ENCODE measurements at regions not wholly inside any gene's neighbourhood (a gene's known extent, or its start where the extent isn't known, plus 50 kb on each side); places are given as distances from the start of the nearest gene placed in this dataset.

GRCh38 chr7:132055336-132056120 lies 499.1 kb upstream of the PODXL start:
- H3K9me3 ChIP-seq (ENCODE audit: low read depth, low read length): no peaks in the 10 kb centered on the region
- no peak overlapping the region for H3K27ac ChIP-seq
- no peak overlapping the region for H3K9ac ChIP-seq (ENCODE audit: insufficient read length)
- no peak for DNase-seq (ENCODE audit: low read depth, low spot score)
- no peak overlapping the region for H3K4me3 ChIP-seq
- H3K36me3 ChIP-seq (ENCODE audit: insufficient read depth, low read length): no peaks in the 10 kb centered on the region
- TF ChIP-seq POLR2AphosphoS5 (IDR thresholded peaks at IDR 0.05; ENCODE audit: borderline replicate concordance, low read depth, low read length) (no peak), EZH2 (IDR thresholded peaks at IDR 0.05) (no peak), FOXP2 (optimal IDR thresholded peaks at IDR 0.05; ENCODE audit: control extremely low read depth, extremely low read length, insufficient read depth) (no peak)

- TF ChIP-seq POLR2AphosphoS5 (IDR thresholded peaks at IDR 0.05; ENCODE audit: borderline replicate concordance, low read depth, low read length): no peak
- no peak for TF ChIP-seq EZH2 (IDR thresholded peaks at IDR 0.05)
- TF ChIP-seq FOXP2 (optimal IDR thresholded peaks at IDR 0.05; ENCODE audit: control extremely low read depth, extremely low read length, insufficient read depth): no peak
- Histone ChIP-seq H3K9me3 (ENCODE audit: low read depth, low read length) (no peaks in the 10 kb centered on the region), H3K9ac (ENCODE audit: insufficient read length) (no peak overlapping the region), H3K36me3 (ENCODE audit: insufficient read depth, low read length) (no peaks in the 10 kb centered on the region), H3K27ac (no peak overlapping the region), H3K4me3 (no peak overlapping the region)
- DNase-seq (ENCODE audit: low read depth, low spot score): no peak
These were observed 497.4 kb upstream of the PODXL start for GRCh38 chr7:132053871-132054270.

- no peak for DNase-seq (ENCODE audit: low read depth, low spot score)
- H3K4me3 ChIP-seq: no peak overlapping the region
- TF ChIP-seq FOXP2 (optimal IDR thresholded peaks at IDR 0.05; ENCODE audit: control extremely low read depth, extremely low read length, insufficient read depth): no peak
- no peak for TF ChIP-seq EZH2 (IDR thresholded peaks at IDR 0.05)
- no peak for TF ChIP-seq POLR2AphosphoS5 (IDR thresholded peaks at IDR 0.05; ENCODE audit: borderline replicate concordance, low read depth, low read length)
- H3K9ac ChIP-seq (ENCODE audit: insufficient read length): no peak overlapping the region
- no peaks in the 10 kb centered on the region for H3K36me3 ChIP-seq (ENCODE audit: insufficient read depth, low read length)
- H3K27ac ChIP-seq: no peak overlapping the region
- no peaks in the 10 kb centered on the region for H3K9me3 ChIP-seq (ENCODE audit: low read depth, low read length)
These were observed 494.9 kb upstream of the PODXL start for GRCh38 chr7:132051311-132051710.

GRCh38 chr7:132049462-132050304 lies 493.3 kb upstream of the PODXL start:
- H3K4me3 ChIP-seq: no peak overlapping the region
- DNase-seq (ENCODE audit: low read depth, low spot score): no peak
- H3K9me3 ChIP-seq (ENCODE audit: low read depth, low read length): no peaks in the 10 kb centered on the region
- no peak overlapping the region for H3K9ac ChIP-seq (ENCODE audit: insufficient read length)
- H3K36me3 ChIP-seq (ENCODE audit: insufficient read depth, low read length): no peaks in the 10 kb centered on the region
- no peak overlapping the region for H3K27ac ChIP-seq
- TF ChIP-seq EZH2 (IDR thresholded peaks at IDR 0.05): no peak
- no peak for TF ChIP-seq FOXP2 (optimal IDR thresholded peaks at IDR 0.05; ENCODE audit: control extremely low read depth, extremely low read length, insufficient read depth)
- TF ChIP-seq POLR2AphosphoS5 (IDR thresholded peaks at IDR 0.05; ENCODE audit: borderline replicate concordance, low read depth, low read length): no peak

- no peak for TF ChIP-seq EZH2 (IDR thresholded peaks at IDR 0.05)
- TF ChIP-seq POLR2AphosphoS5 (IDR thresholded peaks at IDR 0.05; ENCODE audit: borderline replicate concordance, low read depth, low read length): no peak
- no peak for TF ChIP-seq FOXP2 (optimal IDR thresholded peaks at IDR 0.05; ENCODE audit: control extremely low read depth, extremely low read length, insufficient read depth)
- no peak for DNase-seq (ENCODE audit: low read depth, low spot score)
- H3K9me3 ChIP-seq (ENCODE audit: low read depth, low read length): no peaks in the 10 kb centered on the region
- H3K36me3 ChIP-seq (ENCODE audit: insufficient read depth, low read length): no peaks in the 10 kb centered on the region
- H3K27ac ChIP-seq: no peak overlapping the region
- no peak overlapping the region for H3K9ac ChIP-seq (ENCODE audit: insufficient read length)
- no peak overlapping the region for H3K4me3 ChIP-seq
These were observed 489.1 kb upstream of the PODXL start for GRCh38 chr7:132045481-132045980.

GRCh38 chr7:132045002-132045401 lies 488.6 kb upstream of the PODXL start:
- no peak for DNase-seq (ENCODE audit: low read depth, low spot score)
- Histone ChIP-seq H3K36me3 (ENCODE audit: insufficient read depth, low read length) (no peaks in the 10 kb centered on the region), H3K9ac (ENCODE audit: insufficient read length) (no peak overlapping the region), H3K4me3 (no peak overlapping the region), H3K9me3 (ENCODE audit: low read depth, low read length) (no peaks in the 10 kb centered on the region), H3K27ac (no peak overlapping the region)
- TF ChIP-seq EZH2 (IDR thresholded peaks at IDR 0.05) (no peak), FOXP2 (optimal IDR thresholded peaks at IDR 0.05; ENCODE audit: control extremely low read depth, extremely low read length, insufficient read depth) (no peak), POLR2AphosphoS5 (IDR thresholded peaks at IDR 0.05; ENCODE audit: borderline replicate concordance, low read depth, low read length) (no peak)

GRCh38 chr7:132044247-132044646 lies 487.8 kb upstream of the PODXL start:
- Histone ChIP-seq H3K27ac (no peak overlapping the region), H3K36me3 (ENCODE audit: insufficient read depth, low read length) (no peaks in the 10 kb centered on the region), H3K4me3 (no peak overlapping the region), H3K9ac (ENCODE audit: insufficient read length) (no peak overlapping the region), H3K9me3 (ENCODE audit: low read depth, low read length) (no peaks in the 10 kb centered on the region)
- TF ChIP-seq POLR2AphosphoS5 (IDR thresholded peaks at IDR 0.05; ENCODE audit: borderline replicate concordance, low read depth, low read length) (no peak), EZH2 (IDR thresholded peaks at IDR 0.05) (no peak), FOXP2 (optimal IDR thresholded peaks at IDR 0.05; ENCODE audit: control extremely low read depth, extremely low read length, insufficient read depth) (no peak)
- no peak for DNase-seq (ENCODE audit: low read depth, low spot score)

GRCh38 chr7:132041108-132041507 lies 484.7 kb upstream of the PODXL start:
- no peak overlapping the region for H3K4me3 ChIP-seq
- no peaks in the 10 kb centered on the region for H3K9me3 ChIP-seq (ENCODE audit: low read depth, low read length)
- no peak for DNase-seq (ENCODE audit: low read depth, low spot score)
- H3K27ac ChIP-seq: no peak overlapping the region
- no peak overlapping the region for H3K9ac ChIP-seq (ENCODE audit: insufficient read length)
- H3K36me3 ChIP-seq (ENCODE audit: insufficient read depth, low read length): no peaks in the 10 kb centered on the region
- no peak for TF ChIP-seq FOXP2 (optimal IDR thresholded peaks at IDR 0.05; ENCODE audit: control extremely low read depth, extremely low read length, insufficient read depth)
- TF ChIP-seq POLR2AphosphoS5 (IDR thresholded peaks at IDR 0.05; ENCODE audit: borderline replicate concordance, low read depth, low read length): no peak
- TF ChIP-seq EZH2 (IDR thresholded peaks at IDR 0.05): no peak
